ENCODE measurements at regions not wholly inside any gene's neighbourhood (a gene's known extent, or its start where the extent isn't known, plus 50 kb on each side); places are given as distances from the start of the nearest gene placed in this dataset.

DNA sequence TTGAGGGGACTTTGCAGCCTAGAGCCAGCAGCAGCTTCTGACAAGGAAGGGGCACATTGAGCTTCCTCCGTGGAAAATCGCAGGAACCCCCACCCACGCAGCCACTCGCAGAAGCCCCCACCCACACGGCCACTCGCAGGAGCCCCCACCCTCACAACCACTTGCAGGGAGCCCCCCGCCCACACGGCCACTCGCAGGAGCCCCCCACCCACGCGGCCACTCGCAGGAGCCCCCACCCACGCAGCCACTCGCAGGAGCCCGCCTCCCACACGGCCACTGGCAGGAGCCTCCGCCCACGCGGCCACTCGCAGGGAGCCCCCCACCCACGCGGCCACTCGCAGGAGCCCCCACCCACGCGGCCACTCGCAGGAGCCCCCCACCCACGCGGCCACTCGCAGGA is 228.4 kb upstream of the CDH4 start:
- Histone ChIP-seq H3K4me1 (ENCODE audit: control insufficient read depth in 1 of 2, insufficient read depth in 2 of 2, low read depth in 1 of 2, low read length in 1 of 2) (no peaks in the 10 kb centered on the region), H3K9me3 (no peaks in the 10 kb centered on the region), H3K4me2 (no peak overlapping the region), H3K4me3 (ENCODE audit: low read depth in 2 of 2, low read length in 1 of 2) (no peak overlapping the region), H3K9ac (no peak overlapping the region), H3K36me3 (replicated peaks in 1 of 2; ENCODE audit: control insufficient read depth in 1 of 2, insufficient read depth in 2 of 2, low read length in 1 of 2) (no peaks in the 10 kb centered on the region), H3K9me2 (no peaks in the 10 kb centered on the region), H3F3A (replicated peaks; ENCODE audit: insufficient read depth) (no peaks in the 10 kb centered on the region), H2AFZ (ENCODE audit: low read depth) (no peak overlapping the region), H3K27ac (ENCODE audit: low read depth in 2 of 2, low read length in 1 of 2) (no peak overlapping the region), H3K27me3 (ENCODE audit: insufficient read depth) (no peaks in the 10 kb centered on the region), H4K20me1 (ENCODE audit: insufficient read depth) (no peaks in the 10 kb centered on the region), H3K79me2 (ENCODE audit: insufficient read depth) (no peaks in the 10 kb centered on the region)
- WGBS (ENCODE audit: low lambda C conversion rate) = 56% methylated on average over 17 of the region's 29 CpGs
- TF ChIP-seq JUND (IDR thresholded peaks at IDR 0.05) (no peak), NFIC (IDR thresholded peaks at IDR 0.05; ENCODE audit: borderline replicate concordance) (no peak), GATA2 (CRISPR knock-in tag; IDR thresholded peaks at IDR 0.05) (no peak), GABPA (IDR thresholded peaks at IDR 0.05; ENCODE audit: low read depth) (no peak), MEF2A (IDR thresholded peaks at IDR 0.05; ENCODE audit: borderline replicate concordance, low read depth) (no peak), TAF1 (IDR thresholded peaks at IDR 0.05; ENCODE audit: borderline replicate concordance, low read depth, low read length) (no peak), REST (IDR thresholded peaks at IDR 0.05; ENCODE audit: low read depth, low read length) (no peak), FOSL2 (IDR thresholded peaks at IDR 0.05; ENCODE audit: borderline replicate concordance, low read depth) (no peak), ELF1 (IDR thresholded peaks at IDR 0.05) (no peak), MXI1 (IDR thresholded peaks at IDR 0.05; ENCODE audit: low read depth, low read length) (no peak), FOXM1 (IDR thresholded peaks at IDR 0.05; ENCODE audit: low read depth) (no peak), SIN3A (IDR thresholded peaks at IDR 0.05; ENCODE audit: borderline replicate concordance, low read depth, low read length) (no peak), RFX5 (IDR thresholded peaks at IDR 0.05; ENCODE audit: low read length) (no peak), RAD21 (IDR thresholded peaks at IDR 0.05; ENCODE audit: low read length) (no peak), TCF12 (IDR thresholded peaks at IDR 0.05) (no peak), FOXJ3 (CRISPR knock-in tag; IDR thresholded peaks at IDR 0.05) (no peak)
- TF ChIP-seq, protein P1, sequence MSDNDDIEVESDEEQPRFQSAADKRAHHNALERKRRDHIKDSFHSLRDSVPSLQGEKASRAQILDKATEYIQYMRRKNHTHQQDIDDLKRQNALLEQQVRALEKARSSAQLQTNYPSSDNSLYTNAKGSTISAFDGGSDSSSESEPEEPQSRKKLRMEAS (IDR thresholded peaks at IDR 0.05; ENCODE audit: low read depth) = no peak
- TF ChIP-seq, protein P2, sequence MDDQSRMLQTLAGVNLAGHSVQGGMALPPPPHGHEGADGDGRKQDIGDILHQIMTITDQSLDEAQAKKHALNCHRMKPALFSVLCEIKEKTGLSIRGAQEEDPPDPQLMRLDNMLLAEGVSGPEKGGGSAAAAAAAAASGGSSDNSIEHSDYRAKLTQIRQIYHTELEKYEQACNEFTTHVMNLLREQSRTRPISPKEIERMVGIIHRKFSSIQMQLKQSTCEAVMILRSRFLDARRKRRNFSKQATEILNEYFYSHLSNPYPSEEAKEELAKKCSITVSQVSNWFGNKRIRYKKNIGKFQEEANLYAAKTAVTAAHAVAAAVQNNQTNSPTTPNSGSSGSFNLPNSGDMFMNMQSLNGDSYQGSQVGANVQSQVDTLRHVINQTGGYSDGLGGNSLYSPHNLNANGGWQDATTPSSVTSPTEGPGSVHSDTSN (IDR thresholded peaks at IDR 0.05) = no peak
- no peak for DNase-seq
- ChIA-PET POLR2A (no interaction called here), CTCF (interaction anchor here (1.2 kb wide), 1 partner anchor 812 kb away, joined by 4 read pairs; no protein-coding TSS in a partner anchor)

All from SK-N-SH (cell line).